GM13977 (cell line): ENCODE measurements at regions not wholly inside any gene's neighbourhood (a gene's known extent, or its start where the extent isn't known, plus 50 kb on each side); places are given as distances from the start of the nearest gene placed in this dataset.
"Not testable (repeated sequence)": the region's sequence is repeated elsewhere in the genome, so short reads cannot be mapped to it uniquely, and the experiment has no call there.

Experiments
- DNase-seq: peaks from one replicate; pipeline ENCODE4 v3.0.0; 2012; ENCODE audit warnings: low spot score
- in situ Hi-C: fragments of 300-500 bp; cut with MboI; formaldehyde crosslinking; loops from one replicate; pipeline ENCODE4 v1.12.0; 2022; ENCODE audit warnings: low sequenced_read_pairs, low pct_unique_long_range_greater_than_20kb, mixed read lengths, inconsistent platforms; ENCODE audit not compliant: unreplicated experiment
- TF ChIP-seq, protein P1 (sequence below): IDR thresholded peaks from 2 replicates; pipeline ENCODE4 v1.5.1; 2012; ENCODE audit warnings: mild to moderate bottlenecking, control low read depth; ENCODE audit not compliant: insufficient read depth; ENCODE audit errors: extremely low read depth, missing control alignments

DNA sequence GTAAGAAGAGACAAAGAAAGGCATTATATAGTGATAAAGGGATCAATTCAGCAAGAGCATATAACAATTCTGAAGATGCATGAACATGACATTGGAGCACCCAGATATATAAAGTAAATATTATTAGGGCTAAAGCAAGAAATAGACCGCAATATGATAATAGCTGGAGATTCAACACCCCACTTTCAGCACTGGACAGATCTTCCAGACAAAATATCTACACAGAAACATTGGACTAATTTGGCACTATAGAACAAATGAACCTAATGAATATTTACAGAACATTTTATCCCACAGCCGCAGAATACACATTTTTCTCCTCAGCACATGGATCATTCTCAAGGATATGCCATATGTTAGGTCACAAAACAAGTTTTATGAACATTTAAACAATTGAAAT lies 633.1 kb downstream of the JRKL start:
- no peak for DNase-seq
- in situ Hi-C loops: no loop called here
- TF ChIP-seq, protein P1, sequence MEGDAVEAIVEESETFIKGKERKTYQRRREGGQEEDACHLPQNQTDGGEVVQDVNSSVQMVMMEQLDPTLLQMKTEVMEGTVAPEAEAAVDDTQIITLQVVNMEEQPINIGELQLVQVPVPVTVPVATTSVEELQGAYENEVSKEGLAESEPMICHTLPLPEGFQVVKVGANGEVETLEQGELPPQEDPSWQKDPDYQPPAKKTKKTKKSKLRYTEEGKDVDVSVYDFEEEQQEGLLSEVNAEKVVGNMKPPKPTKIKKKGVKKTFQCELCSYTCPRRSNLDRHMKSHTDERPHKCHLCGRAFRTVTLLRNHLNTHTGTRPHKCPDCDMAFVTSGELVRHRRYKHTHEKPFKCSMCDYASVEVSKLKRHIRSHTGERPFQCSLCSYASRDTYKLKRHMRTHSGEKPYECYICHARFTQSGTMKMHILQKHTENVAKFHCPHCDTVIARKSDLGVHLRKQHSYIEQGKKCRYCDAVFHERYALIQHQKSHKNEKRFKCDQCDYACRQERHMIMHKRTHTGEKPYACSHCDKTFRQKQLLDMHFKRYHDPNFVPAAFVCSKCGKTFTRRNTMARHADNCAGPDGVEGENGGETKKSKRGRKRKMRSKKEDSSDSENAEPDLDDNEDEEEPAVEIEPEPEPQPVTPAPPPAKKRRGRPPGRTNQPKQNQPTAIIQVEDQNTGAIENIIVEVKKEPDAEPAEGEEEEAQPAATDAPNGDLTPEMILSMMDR: no peak

DNA sequence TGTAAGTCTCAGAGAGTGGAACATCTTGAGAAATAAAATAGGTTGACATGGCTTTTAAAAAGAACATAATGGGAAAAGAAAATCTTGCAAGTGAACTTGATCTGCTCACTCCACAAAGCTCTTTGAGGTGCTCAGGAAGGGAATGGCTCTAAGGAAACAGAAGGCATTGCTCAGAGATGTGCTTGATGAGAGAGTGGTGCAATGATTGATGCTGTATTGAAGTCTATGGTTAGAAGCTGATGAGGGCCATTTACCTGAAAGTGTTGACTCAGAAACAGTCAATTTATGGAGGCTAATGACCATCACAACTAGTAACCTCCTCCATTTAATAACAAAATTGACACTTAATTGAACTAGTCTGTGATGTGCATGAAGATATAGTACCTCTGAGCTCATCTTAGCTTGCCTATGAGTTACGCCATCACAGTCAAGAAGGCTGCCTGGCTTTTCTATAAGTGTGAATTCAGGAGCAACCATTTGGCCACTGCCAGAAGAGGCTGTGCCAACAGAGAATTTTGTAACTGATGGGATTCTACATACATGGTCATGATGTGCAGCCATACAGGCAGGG lies 639.1 kb downstream of the JRKL start:
- TF ChIP-seq, protein P1: no peak
- in situ Hi-C loops: no loop called here
- DNase-seq: no peak

DNA sequence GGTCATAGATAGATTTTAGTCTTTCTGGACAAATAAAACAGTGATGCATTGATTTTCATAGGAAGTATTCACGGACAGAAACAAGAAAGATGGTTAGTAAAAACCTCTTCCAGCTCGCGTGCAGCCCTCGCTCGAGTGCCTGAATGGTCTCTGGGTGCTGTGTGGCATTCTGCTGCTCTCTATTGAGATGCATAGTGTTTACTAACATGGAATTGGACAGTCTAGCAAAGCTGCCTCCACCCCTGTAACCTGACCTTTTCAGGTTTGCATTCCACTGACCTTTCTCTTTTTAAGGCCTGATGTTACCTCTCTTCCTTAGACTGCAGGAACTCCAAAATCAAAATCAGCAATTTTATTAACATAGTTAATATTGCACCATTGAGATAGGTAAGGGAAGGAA lies 643.4 kb downstream of the JRKL start:
- DNase-seq: no peak
- TF ChIP-seq, protein P1: no peak
- in situ Hi-C loops: no loop called here

DNA sequence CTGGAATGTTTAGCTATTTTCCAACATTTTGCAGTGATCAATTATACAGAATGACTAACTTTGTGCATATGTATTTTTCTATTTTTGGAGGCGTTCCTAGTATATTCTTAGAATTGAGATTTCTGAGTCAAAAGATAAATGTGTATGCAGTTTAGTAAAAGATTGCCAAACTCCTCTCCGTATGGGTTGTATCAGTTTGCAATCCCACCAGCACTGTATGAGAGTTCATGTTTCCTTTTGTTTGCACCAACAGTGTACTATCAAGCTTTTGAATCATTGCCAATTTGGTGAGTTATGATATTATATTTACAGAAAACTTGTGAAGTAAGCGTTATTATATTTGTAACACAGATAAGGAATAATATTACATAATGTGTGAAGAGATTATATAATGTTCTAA lies 658.7 kb downstream of the JRKL start:
- no peak for DNase-seq
- in situ Hi-C loops: no loop called here
- TF ChIP-seq, protein P1: no peak

DNA sequence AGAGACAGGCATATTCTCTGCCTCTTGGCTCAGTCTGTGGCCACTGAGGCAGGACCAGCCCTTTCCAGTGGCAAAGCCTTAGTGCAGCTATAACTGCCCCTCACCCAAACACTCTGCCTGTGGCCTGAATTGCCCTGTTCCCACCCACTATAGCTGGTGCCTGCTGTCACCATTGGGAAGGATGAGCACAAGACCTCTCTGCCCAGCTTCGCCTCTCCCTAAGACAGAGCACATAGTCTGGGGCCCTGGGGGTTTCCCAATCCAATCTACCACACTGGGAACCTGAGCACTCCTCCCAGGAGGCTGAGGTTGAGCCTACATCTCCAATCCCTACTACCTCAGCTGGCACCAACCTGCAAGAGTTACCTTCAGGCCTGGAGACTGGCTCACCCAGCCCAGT lies 670.4 kb downstream of the JRKL start:
- TF ChIP-seq, protein P1: no peak
- no peak for DNase-seq
- in situ Hi-C loops: no loop called here

DNA sequence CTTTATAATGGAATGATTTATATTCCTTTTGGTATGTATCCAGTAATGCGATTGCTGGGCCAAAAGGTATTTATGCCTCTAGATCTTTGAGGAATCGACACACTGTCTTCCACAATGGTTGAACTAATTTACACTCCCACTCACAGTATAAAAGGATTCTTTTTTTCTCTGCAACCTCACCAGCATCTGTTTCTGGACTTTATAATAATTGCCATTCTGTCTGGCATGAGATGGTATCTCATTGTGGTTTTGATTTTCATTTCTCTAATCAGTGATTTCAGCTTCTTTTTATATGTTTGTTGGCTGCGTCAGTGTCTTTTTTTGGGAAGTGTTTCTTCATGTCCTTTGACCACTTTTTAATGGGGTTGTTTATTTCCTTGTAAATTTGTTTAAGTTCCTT lies 679.3 kb downstream of the JRKL start:
- in situ Hi-C loops: no loop called here
- DNase-seq: no peak
- TF ChIP-seq, protein P1: no peak

DNA sequence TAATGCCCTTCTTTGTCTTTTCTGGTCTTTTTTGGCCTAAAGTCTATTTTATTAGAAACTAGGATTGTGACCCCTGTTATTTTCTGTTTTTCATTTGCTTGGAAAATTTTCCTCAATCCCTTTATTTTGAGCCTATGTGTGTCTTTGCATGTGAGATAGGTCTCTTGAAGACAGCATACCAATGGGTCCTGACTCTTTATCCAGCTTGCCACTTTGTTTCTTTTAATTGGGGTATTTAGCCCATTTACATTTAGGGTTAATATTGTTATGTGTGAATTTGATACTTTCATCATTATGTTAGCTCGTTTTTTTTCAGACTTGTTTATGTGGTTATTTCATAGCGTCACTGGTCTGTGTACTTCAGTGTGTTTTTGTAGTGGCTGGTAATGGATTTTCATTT lies 682.6 kb downstream of the JRKL start:
- in situ Hi-C loops: no loop called here
- TF ChIP-seq, protein P1: no peak
- DNase-seq: no peak

DNA sequence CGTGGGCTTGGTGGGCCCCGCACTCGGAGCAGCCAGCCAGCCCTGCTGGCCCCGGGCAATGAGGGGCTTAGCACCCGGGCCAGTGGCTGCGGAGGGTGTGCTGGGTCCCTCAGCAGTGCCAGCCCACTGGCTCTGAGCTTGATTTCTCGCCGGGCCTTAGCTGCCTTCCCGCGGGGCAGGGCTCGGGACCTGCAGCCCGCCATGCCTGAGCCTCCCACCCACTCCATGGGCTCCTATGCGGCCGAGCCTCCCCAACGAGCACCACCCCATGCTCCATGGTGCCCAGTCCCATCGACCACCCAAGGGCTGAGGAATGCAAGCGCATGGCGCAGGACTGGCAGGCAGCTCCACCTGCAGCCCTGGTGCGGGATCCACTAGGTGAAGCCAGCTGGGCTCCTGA lies 686.9 kb downstream of the JRKL start:
- DNase-seq, in situ Hi-C loops: not testable (repeated sequence)
